GM19438 (cell line): ENCODE measurements at regions not wholly inside any gene's neighbourhood (a gene's known extent, or its start where the extent isn't known, plus 50 kb on each side); places are given as distances from the start of the nearest gene placed in this dataset.

ENCODE experiments used
- ATAC-seq: cut with Tn5 transposase; IDR thresholded peaks from one replicate; pipeline ENCODE4 v1.9.1; 2021; ENCODE audit warnings: low read depth; ENCODE audit not compliant: unreplicated experiment

- ATAC-seq: no peak
These were observed 582.7 kb downstream of the SLC6A15 start for GRCh38 chr12:84329938-84330337.

GRCh38 chr12:84315926-84316325 is 596.7 kb downstream of the SLC6A15 start:
- ATAC-seq: no peak

DNA sequence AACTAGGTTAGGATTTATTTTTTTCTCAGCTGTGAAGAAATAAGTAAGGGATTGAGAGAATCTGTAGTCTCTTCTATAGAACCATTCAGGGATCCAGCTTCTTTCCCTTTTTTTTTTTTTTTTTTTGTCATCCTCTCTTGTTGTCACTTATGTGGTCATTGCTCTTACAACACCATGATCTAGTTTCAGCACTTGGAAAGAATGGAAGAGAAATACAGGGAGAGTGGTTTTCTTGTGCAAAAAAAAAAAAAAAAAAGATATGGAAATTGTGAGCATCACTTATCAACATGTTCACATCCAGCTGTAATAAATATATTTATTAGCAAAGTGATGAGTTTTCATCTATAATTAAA is 599.3 kb downstream of the SLC6A15 start:
- ATAC-seq: no peak

DNA sequence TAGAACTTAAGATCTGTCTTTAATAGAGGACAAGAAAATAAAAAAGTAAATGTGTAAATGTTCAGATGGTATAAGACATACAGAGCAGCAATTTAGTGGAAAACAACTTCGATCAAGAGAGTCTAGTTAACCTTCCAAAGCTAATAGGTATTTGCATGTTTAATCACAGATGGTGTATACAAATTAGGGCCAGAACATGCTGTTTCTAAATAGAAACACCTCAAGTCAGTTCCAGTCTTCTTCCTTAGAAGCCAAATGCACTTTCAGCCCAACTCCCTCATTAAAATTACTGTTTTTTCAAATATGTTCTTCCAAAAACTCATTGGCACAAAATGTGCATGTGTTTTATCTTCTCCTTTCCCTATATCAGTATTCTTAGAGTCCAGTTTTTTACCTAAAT is 604.4 kb downstream of the SLC6A15 start:
- no peak for ATAC-seq

GRCh38 chr12:84305144-84305543 is 607.5 kb downstream of the SLC6A15 start:
- ATAC-seq: no peak

- ATAC-seq: no peak
These were observed 618.4 kb downstream of the SLC6A15 start for GRCh38 chr12:84294246-84294645.

DNA sequence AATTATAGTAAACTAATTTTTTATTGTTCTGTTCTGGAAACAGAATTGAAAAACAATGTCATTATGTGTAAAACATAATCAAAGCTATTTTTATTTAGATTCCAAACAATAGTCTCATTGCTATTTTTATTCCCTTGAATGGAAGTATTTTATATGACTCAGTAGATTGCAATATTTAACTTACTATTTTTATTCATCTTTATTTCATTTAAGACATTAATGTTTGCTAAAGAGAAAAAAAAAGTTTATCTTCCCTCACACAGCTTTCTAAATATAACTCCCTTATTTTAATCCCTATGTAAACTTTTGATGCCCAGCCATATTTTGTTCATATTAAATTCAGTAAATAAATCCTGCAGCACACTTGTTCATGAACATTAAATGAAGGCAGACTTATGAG is 622.4 kb downstream of the SLC6A15 start:
- ATAC-seq: no peak

GRCh38 chr12:84277986-84278385 is 634.6 kb downstream of the SLC6A15 start:
- ATAC-seq: no peak

GRCh38 chr12:84276215-84276614 is 636.4 kb downstream of the SLC6A15 start:
- no peak for ATAC-seq

DNA sequence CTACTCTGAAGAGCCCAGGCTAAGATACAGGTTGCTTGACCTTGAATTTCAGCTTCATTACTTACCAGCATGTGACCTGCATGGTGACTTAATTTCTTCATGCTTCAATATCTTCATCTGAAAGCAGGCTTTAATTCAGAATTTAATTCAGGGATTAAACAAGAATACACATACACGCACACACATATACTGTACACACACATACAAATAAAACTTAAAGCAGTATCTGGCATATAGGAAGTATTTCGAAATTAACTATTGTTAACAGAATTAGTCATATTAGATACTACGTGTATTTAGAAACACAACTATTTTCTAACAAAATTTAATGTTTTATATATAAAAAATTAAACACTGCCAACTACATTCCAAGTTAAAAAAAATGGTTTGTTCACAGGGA is 640.3 kb downstream of the SLC6A15 start:
- no peak for ATAC-seq

DNA sequence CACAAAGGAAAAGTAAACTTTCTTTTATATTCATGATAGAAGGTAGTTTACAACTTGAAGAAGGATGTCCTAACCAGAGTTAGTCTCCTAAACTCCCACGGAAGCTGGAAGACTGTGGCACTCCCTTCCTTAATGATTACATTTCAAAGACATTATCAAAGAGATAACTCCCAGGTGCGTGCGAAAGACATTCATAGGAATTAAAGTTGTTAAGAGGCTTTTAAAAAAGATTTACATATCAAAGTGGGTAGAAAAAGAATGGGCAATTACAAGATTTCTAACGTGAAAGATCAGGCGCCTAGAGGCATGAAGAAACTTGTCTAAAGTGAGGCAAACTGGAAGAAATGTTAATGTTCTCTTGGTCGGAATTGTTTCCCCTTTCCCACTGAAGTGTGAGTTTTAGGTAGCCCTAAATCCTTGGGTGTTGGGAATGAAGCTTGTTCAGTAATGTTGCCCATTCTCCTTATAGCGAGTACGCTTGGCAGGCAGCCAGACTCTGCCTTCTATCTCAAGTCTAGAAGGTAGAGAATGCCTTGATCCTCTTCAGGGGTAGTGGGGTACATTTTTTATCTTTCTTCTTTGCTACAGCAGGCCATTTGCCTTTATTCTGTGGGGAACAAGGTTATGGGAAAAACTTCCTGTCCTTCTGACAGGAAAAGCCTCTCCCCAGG is 642.0 kb downstream of the SLC6A15 start:
- ATAC-seq: no peak

GRCh38 chr12:84247931-84248330 is 664.7 kb downstream of the SLC6A15 start:
- ATAC-seq: no peak

DNA sequence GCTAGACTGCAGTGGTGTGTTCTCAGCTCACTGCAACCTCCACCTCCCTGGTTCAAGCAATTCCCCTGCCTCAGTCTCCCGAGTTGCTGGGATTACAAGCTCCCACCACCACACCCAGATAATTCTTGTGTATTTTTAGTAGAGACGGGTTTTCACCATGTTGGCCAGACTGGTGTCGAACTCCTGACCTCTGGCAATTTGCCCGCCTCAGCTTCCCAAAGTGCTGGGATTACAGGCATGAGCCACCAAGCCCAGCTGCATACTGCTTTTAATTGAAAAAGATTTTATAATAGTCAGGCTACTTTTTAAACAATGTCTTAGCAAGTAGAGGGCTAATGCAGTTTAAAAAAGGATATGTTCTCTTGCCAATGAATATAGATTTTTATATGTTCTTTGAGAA is 668.9 kb downstream of the SLC6A15 start:
- ATAC-seq: no peak

GRCh38 chr12:84222841-84223240 is 689.8 kb downstream of the SLC6A15 start:
- no peak for ATAC-seq

DNA sequence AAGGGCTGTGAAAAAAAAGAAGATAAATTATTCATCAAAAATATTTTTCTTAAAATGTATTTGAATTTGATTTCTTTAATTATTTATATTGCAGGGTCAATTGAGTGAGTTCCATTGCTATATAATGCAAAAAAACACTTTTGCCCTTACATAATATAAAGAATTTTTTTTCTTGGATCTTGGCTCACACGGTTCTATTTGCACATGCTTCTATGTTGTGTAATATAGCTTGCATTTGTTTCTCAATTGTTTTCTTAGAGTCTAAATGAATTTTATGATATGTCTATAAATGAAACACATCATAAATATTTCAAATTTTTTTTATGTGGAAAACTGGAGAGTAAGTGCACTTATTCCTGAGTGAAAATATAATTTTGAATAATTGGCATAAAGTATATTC is 694.2 kb downstream of the SLC6A15 start:
- no peak for ATAC-seq

GRCh38 chr12:84201976-84202375 is 710.6 kb downstream of the SLC6A15 start:
- ATAC-seq: no peak

GRCh38 chr12:84198294-84198946 is 714.2 kb downstream of the SLC6A15 start:
- no peak for ATAC-seq

GRCh38 chr12:84191779-84192178 is 720.8 kb downstream of the SLC6A15 start:
- no peak for ATAC-seq

DNA sequence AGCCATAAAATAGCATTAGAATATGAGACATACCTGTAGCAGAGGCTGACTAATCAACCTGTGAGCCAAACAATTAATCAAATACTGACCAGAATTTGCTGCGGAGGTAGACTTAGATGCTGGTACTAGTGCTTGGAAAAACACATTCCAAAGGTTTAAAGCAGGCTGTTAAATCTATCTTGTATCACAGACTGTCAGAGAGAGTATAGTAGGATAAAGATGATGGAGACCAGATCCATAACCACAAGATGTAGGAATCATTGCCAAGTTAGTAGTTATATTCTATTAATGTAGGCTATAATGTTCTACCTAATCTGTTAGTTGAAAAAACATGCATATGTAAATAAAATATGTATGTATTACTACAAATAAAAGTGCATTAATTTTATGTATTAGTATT is 726.2 kb downstream of the SLC6A15 start:
- no peak for ATAC-seq

DNA sequence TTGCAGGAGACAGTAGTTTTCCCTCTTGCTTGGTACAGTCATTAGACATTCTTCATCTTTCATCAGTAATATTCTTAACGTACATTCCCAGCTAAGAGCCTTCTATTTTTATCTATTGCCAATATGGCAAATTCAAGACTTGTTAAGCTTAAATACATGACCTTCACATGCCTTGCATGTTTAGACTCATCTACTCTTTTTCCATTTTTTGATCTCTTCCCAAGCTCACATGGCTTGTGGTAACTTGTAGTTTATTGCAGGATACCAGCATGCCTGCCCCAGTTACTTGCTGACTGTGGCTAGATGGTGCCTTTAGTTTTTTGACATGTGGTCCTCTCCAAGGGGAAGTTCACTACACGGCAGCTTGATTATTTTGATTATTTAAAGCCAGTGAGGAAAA is 729.0 kb downstream of the SLC6A15 start:
- no peak for ATAC-seq

DNA sequence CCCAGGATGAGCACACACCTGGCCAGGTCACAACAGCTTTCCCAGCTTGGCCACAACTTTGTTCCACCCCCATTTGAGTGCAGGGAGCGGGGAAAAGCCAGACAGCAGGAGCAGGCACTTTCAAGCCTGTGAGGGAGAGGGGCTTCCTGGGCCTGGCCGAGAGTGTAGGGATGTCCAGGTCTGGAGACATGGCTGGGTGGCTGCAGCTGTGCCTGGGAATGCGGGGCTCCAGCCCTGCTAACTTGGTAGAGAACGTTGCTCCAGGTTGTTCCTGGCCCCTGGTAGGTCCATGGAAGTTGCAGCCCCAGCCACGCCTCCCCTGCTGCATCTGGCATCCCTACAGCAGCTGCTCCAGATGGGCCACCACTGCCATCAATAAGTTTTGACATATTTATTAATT is 738.5 kb downstream of the SLC6A15 start:
- no peak for ATAC-seq

DNA sequence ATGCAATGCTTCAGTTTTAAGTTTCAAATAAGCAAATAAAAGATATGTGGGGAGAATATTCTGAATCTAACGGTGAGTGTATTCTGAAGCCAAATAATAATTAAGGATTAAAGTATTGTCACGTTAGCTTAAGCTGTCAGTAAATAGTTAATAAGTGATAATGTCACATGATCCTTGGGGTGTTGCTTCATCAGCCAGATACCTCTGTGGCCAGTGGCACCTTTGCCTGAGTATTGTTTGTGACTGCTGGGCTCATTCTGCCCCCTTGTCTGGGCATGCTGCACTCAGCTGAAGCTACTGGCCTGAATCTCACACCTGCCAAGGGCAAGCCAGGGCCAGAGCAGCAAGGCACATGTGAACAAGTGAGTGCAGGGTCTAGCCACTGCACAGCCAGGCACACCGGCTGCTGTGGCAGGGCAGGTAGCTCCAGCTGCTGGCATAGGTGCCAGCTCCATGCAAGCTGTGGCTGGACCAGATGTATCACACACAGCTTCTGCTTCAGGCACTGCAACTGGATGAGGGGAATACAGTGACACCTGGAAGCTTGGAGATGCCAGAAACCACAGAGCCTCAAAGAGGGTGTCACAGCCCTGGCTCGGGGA is 739.7 kb downstream of the SLC6A15 start:
- no peak for ATAC-seq
